ENCODE measurements at regions not wholly inside any gene's neighbourhood (a gene's known extent, or its start where the extent isn't known, plus 50 kb on each side); places are given as distances from the start of the nearest gene placed in this dataset.

- TF ChIP-seq CTCF (IDR thresholded peaks at IDR 0.05) = no peak
- no peak for TF ChIP-seq POLR2A (IDR thresholded peaks at IDR 0.05)
Measured at GRCh38 chr4:155505321-155505720, 128.6 kb upstream of the MAP9 start.
